Adrenal gland (tissue), 5 donors: ENCODE measurements at regions not wholly inside any gene's neighbourhood (a gene's known extent, or its start where the extent isn't known, plus 50 kb on each side); places are given as distances from the start of the nearest gene placed in this dataset.

ENCODE experiments used
- POLR2A ChIP-seq, 2 donors: fragments of 450-650 bp; IDR thresholded peaks; one replicate each; pipeline ENCODE4 v1.6.1; 2017; ENCODE audit warnings: antibody characterized with exemption in 2 of 2, mild to moderate bottlenecking in 2 of 2, moderate library complexity in 1 of 2
- TF ChIP-seq, protein P1 (sequence below), 6 experiments: fragments of 450-650 bp in 4 of 6; fragments of 200-600 bp in 2 of 6; sonication (generic) in 1 of 6; IDR thresholded peaks; 1 replicate in 5 of 6; 2 replicates in 1 of 6; pipeline versions ENCODE4 v1.5.1 to v1.8.0; 2016 to 2021; ENCODE audit warnings: antibody characterized with exemption in 6 of 6, mild to moderate bottlenecking in 2 of 6, moderate library complexity in 1 of 6
- donor health status: DM: no; HTN: no; CAD: no.

DNA sequence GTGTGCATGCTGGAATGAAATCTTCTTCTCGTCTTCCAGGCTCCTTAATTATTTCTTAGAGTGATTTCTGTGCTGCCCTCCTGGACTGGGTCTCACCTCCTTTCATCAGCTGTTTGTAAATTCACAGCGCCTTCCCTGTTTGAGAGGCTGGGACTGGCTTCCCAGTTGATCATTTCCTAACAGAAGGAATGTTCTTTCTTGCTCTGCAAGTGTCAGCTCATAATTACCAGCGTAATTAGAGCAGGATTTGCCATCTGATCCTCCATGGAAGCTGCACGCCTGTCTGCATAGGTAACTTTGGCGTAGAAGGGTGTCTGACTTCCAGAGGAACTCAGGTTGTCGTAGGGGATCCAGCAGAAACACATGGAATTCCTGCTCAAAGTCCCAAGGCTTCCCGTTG lies 375.0 kb upstream of the EEF2KMT start:
- TF ChIP-seq, protein P1, sequence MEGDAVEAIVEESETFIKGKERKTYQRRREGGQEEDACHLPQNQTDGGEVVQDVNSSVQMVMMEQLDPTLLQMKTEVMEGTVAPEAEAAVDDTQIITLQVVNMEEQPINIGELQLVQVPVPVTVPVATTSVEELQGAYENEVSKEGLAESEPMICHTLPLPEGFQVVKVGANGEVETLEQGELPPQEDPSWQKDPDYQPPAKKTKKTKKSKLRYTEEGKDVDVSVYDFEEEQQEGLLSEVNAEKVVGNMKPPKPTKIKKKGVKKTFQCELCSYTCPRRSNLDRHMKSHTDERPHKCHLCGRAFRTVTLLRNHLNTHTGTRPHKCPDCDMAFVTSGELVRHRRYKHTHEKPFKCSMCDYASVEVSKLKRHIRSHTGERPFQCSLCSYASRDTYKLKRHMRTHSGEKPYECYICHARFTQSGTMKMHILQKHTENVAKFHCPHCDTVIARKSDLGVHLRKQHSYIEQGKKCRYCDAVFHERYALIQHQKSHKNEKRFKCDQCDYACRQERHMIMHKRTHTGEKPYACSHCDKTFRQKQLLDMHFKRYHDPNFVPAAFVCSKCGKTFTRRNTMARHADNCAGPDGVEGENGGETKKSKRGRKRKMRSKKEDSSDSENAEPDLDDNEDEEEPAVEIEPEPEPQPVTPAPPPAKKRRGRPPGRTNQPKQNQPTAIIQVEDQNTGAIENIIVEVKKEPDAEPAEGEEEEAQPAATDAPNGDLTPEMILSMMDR (IDR thresholded peaks at IDR 0.05), result no peak
- no peak for TF ChIP-seq POLR2A (IDR thresholded peaks at IDR 0.05)
